ENCODE measurements at regions not wholly inside any gene's neighbourhood (a gene's known extent, or its start where the extent isn't known, plus 50 kb on each side); places are given as distances from the start of the nearest gene placed in this dataset.

- TF ChIP-seq CTCF (IDR thresholded peaks at IDR 0.05; ENCODE audit: low read depth, low read length, poor library complexity, severe bottlenecking): no peak
- no peak for TF ChIP-seq EZH2phosphoT487 (IDR thresholded peaks at IDR 0.05; ENCODE audit: borderline replicate concordance, low read length)
These were observed 223.4 kb upstream of the DUSP10 start for GRCh38 chr1:221965252-221965651.
